A204.1 (cell line): ENCODE measurements at regions not wholly inside any gene's neighbourhood (a gene's known extent, or its start where the extent isn't known, plus 50 kb on each side); places are given as distances from the start of the nearest gene placed in this dataset.

Experiments
- FAIRE-seq: peaks from 2 replicates; lab custom pipeline; 2012; peaks lifted over from hg19 to GRCh38; lab: Jason Lieb, UNC

DNA sequence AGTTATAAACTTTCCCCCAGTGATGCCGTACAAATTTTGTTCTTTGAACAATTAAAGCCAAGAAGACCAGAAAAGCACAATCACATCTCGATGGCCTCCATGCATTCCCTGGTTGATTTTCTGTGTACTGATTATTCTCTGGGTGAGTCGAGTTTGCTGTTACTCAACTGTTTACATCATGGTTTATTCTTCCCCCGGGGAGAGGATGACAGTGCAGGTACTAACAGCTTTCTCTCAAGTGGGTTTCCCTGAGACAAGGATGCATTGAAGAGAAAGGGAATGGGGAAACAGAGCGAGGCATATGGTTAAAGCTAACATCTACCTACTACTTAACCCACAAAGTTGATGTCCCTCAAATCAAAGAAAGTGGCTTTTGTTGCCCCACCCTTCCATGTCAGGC lies 410.8 kb upstream of the FANCL start:
- FAIRE-seq: no peak

GRCh38 chr2:58650781-58651180 lies 409.7 kb upstream of the FANCL start:
- FAIRE-seq: no peak

GRCh38 chr2:58649756-58650155 lies 408.6 kb upstream of the FANCL start:
- FAIRE-seq: no peak

DNA sequence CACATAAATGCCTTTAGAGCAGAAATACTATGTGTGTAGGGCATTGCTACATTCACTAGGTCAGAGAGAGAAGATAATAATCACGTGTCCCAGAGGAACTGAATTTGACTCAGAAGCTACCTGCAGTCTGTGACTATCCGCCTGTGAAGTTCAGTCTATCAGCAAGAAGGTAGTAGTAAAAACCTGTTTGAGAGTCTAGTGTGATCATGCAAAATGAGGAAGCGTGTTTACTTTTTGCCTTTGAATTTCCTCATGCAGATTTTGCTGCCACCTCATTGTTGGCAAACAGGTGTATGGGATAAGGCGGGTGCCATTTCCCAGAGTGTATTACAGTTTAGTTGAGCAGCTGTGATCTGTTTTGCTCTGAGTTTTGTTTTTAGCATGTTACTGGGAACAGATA lies 403.9 kb upstream of the FANCL start:
- FAIRE-seq: no peak

GRCh38 chr2:58644451-58644850 lies 403.3 kb upstream of the FANCL start:
- FAIRE-seq: no peak

DNA sequence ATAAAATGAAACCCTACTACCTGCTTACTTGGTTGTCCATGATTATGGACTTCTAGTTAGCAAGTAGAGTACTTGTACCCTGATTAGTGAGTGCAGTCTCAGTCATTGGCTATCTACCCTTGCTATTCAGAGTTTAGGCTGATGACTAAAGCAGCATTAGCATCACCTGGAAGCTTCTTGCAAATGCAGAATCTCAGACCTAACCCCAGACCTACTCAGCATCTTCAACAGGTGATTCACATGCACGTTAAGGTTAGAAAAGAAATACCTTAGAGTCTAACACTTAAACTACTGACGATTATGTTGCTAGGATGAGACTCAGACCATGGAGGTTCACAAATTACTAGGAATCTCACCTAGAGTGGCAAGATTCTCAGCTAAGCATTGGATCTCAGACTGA lies 399.9 kb upstream of the FANCL start:
- FAIRE-seq: no peak

GRCh38 chr2:58640042-58640441 lies 398.9 kb upstream of the FANCL start:
- FAIRE-seq: no peak

DNA sequence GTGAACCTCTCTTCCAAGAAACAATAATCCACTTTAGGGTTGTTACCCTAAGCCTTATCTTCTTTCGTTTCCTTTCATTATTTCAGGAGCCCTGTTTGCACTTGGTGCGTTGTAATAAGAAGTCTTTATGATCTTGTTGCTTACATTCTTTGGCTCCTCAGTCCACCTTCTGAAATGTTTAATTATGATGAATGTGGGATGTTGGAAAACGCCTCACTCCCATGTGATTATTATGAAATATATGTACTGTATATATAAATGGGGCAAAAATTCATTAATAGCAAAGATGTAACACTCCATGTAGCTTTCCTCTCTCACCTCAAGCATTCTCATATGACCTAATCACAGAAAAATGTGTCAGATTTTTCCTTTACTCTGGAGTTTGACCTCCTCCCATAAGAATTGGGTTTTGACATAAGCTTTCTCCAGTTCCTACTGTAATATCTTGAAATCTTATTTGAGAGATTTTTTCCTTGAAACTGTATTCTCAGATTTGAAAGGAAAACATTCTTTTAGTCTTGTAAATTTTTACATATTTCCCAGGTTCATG lies 397.2 kb upstream of the FANCL start:
- FAIRE-seq: no peak

DNA sequence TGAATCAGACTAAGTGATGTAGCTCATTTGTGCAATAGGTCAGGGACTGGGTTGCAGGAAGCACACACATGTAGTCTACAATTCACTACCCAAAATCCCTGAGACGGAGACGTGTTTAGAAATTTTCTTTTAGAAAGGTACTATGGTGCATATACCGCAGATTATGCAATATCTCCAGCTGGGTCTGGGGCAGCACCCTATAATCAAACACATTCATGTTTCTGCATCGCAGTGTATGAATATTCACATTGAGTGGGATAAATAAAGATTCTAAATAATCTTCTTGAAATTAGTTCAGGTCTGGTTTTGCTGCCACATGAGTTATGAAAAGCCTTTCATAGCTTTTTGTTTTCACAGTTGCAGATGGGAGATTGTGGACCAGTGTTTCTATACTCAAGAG lies 395.7 kb upstream of the FANCL start:
- FAIRE-seq: no peak

DNA sequence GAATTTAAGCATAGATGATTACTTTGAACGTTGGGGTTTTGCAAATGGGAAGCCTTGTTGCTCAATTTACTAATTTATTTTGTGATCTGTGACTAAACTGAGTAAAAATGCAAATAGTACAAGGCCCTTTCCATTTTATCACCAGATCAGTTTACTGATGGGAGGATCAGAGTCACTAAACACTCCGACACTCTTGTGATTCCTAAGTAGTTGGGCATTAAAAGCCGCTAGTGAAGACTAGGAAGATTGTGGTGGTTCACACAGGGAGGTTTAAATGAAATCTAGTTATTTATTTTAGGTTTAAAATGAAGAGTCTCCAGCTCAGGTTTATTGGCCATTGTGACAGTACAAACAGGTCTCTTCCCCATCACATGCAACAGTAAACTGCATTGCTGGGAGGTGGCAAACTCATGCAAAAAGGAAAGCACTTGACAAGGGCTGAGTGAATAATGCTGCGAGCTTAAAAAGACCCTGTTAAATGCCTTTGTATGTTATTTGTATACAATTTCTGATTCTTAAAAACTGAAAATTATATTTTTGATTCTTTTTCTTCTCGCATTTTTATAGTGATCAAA lies 394.8 kb upstream of the FANCL start:
- no peak for FAIRE-seq

DNA sequence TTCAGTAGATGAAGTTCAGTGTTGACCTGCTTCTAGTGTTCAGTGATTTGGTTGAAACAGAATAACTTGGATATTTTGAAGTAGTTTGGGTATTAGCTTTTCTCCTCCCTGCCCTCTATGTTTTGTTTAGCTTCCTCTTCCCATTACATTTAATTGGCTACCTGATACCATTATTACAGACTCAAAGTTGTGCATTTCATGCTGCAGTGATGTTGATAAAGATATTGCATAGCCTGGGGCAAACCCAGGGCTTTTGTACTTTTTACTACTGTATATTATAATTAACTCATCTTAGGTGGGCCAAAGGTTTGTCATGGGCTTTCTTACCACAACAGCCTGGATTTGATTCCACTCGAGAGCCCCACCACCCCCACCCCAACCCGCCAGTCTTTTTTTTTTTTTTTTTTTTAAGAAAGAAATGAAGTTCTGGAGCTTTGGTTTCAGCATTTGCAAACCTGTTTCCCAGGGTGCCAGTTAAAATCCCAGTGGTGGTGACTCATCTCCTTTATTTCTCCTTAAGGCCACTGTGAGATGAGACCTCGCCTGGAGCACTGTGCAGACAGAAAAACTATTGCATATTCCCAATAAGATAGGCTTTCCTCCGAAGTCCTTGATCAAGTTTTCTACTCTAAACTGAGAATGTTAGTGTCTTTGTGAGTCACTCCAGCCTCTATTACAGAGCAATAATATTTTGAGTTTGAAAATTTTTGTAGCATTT lies 393.7 kb upstream of the FANCL start:
- FAIRE-seq: no peak

DNA sequence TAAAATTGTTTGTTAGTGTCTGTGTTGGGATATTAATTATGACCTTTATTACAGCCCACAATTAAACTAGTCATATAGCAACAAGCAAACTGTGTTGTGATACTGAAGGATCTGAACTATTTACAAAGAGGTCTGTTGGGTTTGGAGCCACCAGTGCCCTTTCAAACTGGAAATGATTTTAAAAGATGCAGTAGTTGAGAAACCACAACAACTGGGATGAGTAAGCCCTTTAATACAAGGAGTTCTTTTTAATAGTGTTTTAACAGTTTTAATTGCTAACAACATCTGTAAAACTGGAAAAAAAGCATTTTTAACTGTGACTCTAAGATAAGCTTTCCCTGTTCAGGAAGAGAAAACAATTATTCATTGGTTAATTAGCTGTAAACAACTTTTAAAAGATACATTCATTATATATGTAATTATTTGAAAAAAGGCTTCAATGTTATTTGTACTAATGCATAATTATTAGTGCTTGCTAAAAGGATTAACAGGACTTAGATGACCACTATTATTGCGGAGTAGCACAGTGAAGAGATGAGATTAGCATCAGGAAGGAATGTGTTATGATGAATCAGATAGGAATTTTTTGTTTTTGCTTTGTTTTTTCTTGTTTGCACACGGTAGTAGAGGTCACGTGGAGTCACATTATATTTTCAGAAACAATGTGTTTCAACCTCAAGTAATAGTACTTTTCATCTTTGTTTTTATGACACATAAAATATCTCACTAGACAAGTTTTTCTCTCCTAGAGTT lies 392.7 kb upstream of the FANCL start:
- FAIRE-seq: no peak

DNA sequence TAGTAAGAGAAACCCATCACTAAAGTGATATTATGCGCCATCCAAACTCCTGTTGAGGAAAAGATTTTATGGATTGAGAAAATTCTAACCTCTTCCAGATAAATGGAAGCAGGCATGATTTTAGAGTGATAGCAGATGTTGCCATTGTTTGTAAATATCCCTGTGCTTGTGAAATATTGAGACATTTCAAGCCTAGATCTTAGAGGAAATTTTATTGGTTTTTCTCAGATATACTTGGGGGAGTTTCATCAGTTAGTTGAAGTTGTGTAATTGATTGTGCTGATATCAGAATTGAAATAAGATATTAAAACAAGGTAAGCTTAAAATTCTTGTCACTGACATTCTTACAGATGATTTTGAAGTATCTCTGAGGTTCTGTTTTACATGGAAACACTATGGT lies 390.9 kb upstream of the FANCL start:
- no peak for FAIRE-seq

- no peak for FAIRE-seq
These were observed 388.5 kb upstream of the FANCL start for GRCh38 chr2:58629545-58630119.

- FAIRE-seq: no peak
These were observed 379.8 kb upstream of the FANCL start for GRCh38 chr2:58620896-58621295.

DNA sequence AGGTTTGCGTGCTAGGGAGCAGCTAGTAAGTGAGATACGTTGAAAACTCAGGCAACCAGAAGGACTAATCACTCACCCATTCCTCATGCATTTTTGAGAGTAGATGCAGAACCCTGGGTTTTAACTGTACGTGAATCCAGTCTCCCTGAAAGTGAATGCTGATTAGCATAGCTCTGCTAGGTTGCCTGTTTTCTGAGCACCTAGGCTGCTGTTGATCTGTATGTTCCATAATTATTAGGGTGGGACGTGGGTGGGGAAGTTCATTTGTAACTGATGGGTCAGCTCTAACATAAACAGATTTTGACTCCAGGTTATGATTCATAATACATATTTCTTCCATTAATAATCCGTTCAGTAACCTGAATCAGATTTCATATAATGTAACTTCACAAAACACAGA lies 379.0 kb upstream of the FANCL start:
- no peak for FAIRE-seq

DNA sequence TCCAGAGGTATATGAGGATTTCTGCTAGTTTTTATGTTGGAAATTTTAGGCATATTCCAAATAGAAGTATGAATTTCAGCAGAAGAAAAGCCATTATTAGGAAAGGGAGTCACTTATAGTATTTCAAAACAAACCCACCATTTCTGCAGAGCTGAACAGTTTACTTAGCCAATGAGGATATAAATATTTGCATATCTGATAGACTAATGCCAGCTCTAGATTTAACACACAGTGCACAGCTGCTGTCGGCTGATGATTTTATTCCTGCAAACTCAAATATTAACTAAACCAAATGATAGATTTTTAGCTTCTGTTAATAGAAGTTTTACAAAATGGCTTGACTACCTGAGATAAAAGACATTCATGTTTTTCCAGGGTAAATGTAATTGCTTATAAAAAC lies 375.8 kb upstream of the FANCL start:
- FAIRE-seq: no peak

GRCh38 chr2:58614219-58614618 lies 373.1 kb upstream of the FANCL start:
- no peak for FAIRE-seq

DNA sequence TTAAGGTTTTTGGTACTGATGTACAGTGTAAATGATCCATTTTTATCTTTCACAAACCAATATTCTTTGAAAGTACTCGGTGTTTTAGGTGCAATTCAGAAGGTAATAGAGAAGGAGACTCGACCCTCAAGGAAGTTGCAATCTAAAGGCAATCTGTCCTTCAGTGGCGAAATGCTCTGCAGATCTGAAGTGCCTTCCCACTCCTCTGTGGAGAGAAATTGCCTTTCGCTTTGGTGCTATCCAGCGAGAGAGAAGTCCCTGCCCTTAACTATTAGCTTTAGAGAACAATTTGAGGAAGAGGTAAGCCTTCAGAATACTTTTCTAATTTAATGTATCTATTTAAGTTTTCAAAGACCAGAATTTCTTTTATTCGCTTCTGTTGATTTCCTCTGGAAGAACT lies 371.8 kb upstream of the FANCL start:
- FAIRE-seq: no peak

DNA sequence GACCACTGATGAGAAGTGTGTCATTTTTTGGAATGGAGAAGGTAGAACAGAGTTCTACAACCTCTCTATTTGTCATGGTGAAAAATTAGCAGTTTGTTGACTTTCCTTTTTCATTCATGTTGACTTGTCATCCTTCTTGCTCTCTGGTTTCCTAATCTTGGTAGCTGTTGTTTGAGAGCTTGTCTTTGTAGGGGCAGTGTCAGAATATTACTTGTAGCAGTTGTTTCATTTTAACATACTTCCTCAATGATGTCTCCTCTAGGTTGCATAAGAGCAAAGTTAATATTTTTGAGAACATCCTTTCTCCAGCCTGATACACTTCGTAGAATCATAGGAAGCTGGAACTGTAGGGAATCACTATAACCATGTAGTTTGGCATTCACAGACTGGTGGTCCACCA lies 368.2 kb upstream of the FANCL start:
- no peak for FAIRE-seq

- FAIRE-seq: no peak
These were observed 367.0 kb upstream of the FANCL start for GRCh38 chr2:58608146-58608545.

DNA sequence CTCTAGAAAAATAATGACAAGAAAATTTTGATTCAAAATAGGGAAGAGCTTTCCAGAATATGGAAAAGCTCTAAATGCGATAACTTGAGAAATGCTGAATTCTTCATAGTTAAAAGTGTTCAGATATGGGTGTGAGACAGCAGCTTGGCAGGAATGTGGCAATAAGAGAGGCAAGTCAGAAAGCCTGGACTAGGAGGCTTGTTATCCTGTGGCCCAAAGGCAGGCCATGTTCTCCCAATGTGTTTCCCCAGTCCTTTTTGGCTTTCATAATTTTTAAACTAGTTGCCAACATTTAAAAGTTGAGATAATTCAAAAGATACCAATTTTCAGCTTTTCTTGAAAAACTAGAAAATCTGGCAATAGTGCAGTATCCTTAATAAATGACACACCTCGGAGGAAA lies 366.3 kb upstream of the FANCL start:
- FAIRE-seq: no peak

GRCh38 chr2:58606799-58607198 lies 365.7 kb upstream of the FANCL start:
- FAIRE-seq: no peak
